ENCODE measurements at regions not wholly inside any gene's neighbourhood (a gene's known extent, or its start where the extent isn't known, plus 50 kb on each side); places are given as distances from the start of the nearest gene placed in this dataset.
A peak's percentile ranks its signal among the peaks of the same experiment; 100 is the strongest.

GRCh38 chr11:129724866-129725265, 90.8 kb upstream of the TMEM45B start:
- Histone ChIP-seq H3K4me1 (ENCODE audit: control insufficient read depth in 3 of 3, insufficient read depth in 2 of 3, low read depth in 1 of 3, low read length in 2 of 3) (no peaks in the 10 kb centered on the region), H3K9me3 (ENCODE audit: control insufficient read depth in 2 of 2, insufficient read depth in 1 of 2, low read depth in 1 of 2, low read length in 1 of 2) (no peaks in the 10 kb centered on the region), H3K27ac (ENCODE audit: low read depth in 1 of 3, low read length in 2 of 3) (no peak overlapping the region), H3K4me3 (ENCODE audit: low read depth in 1 of 3, low read length in 3 of 3) (no peak overlapping the region), H3K36me3 (ENCODE audit: control insufficient read depth in 3 of 3, insufficient read depth in 2 of 3, low read depth in 1 of 3, low read length in 3 of 3) (no peaks in the 10 kb centered on the region), H3K27me3 (ENCODE audit: control insufficient read depth in 3 of 3, insufficient read depth in 3 of 3, low read length in 3 of 3) (no peaks in the 10 kb centered on the region)
- no peak for FAIRE-seq
- WGBS, 3 donors: 82 to 87% (median 85%) methylated on average over 5 of the region's 5 CpGs
- no peak for DNase-seq

- DNase-seq: no peak
- FAIRE-seq: no peak
- H3K4me1 ChIP-seq (ENCODE audit: control insufficient read depth in 3 of 3, insufficient read depth in 2 of 3, low read depth in 1 of 3, low read length in 2 of 3): no peaks in the 10 kb centered on the region
- no peaks in the 10 kb centered on the region for H3K36me3 ChIP-seq (ENCODE audit: control insufficient read depth in 3 of 3, insufficient read depth in 2 of 3, low read depth in 1 of 3, low read length in 3 of 3)
- WGBS, 3 donors: 96 to 97% (median 97%) methylated on average over 7 of the region's 7 CpGs
- no peaks in the 10 kb centered on the region for H3K9me3 ChIP-seq (ENCODE audit: control insufficient read depth in 2 of 2, insufficient read depth in 1 of 2, low read depth in 1 of 2, low read length in 1 of 2)
- no peak overlapping the region for H3K4me3 ChIP-seq (ENCODE audit: low read depth in 1 of 3, low read length in 3 of 3)
- no peaks in the 10 kb centered on the region for H3K27me3 ChIP-seq (ENCODE audit: control insufficient read depth in 3 of 3, insufficient read depth in 3 of 3, low read length in 3 of 3)
- H3K27ac ChIP-seq (ENCODE audit: low read depth in 1 of 3, low read length in 2 of 3): no peak overlapping the region
These were observed 89.5 kb upstream of the TMEM45B start for GRCh38 chr11:129726179-129726578.

- DNase-seq (peak; percentile 31 to 47), FAIRE-seq (no peak)
- H3K4me1 ChIP-seq (ENCODE audit: control insufficient read depth in 3 of 3, insufficient read depth in 2 of 3, low read depth in 1 of 3, low read length in 2 of 3): no peaks in the 10 kb centered on the region
- WGBS, 3 donors: 11 to 55% (median 26%) methylated on average over 7 of the region's 7 CpGs
- no peaks in the 10 kb centered on the region for H3K36me3 ChIP-seq (ENCODE audit: control insufficient read depth in 3 of 3, insufficient read depth in 2 of 3, low read depth in 1 of 3, low read length in 3 of 3)
- H3K27me3 ChIP-seq (ENCODE audit: control insufficient read depth in 3 of 3, insufficient read depth in 3 of 3, low read length in 3 of 3): no peaks in the 10 kb centered on the region
- H3K4me3 ChIP-seq (ENCODE audit: low read depth in 1 of 3, low read length in 3 of 3): no peak overlapping the region
- H3K27ac ChIP-seq (ENCODE audit: low read depth in 1 of 3, low read length in 2 of 3): no peak overlapping the region
- H3K9me3 ChIP-seq (ENCODE audit: control insufficient read depth in 2 of 2, insufficient read depth in 1 of 2, low read depth in 1 of 2, low read length in 1 of 2): no peaks in the 10 kb centered on the region
These were observed 87.1 kb upstream of the TMEM45B start for GRCh38 chr11:129728581-129728980.

GRCh38 chr11:129729216-129729615, 86.4 kb upstream of the TMEM45B start:
- Histone ChIP-seq H3K36me3 (ENCODE audit: control insufficient read depth in 3 of 3, insufficient read depth in 2 of 3, low read depth in 1 of 3, low read length in 3 of 3) (no peaks in the 10 kb centered on the region), H3K27ac (ENCODE audit: low read depth in 1 of 3, low read length in 2 of 3) (no peak overlapping the region), H3K27me3 (ENCODE audit: control insufficient read depth in 3 of 3, insufficient read depth in 3 of 3, low read length in 3 of 3) (no peaks in the 10 kb centered on the region), H3K4me3 (ENCODE audit: low read depth in 1 of 3, low read length in 3 of 3) (no peak overlapping the region), H3K9me3 (ENCODE audit: control insufficient read depth in 2 of 2, insufficient read depth in 1 of 2, low read depth in 1 of 2, low read length in 1 of 2) (no peaks in the 10 kb centered on the region), H3K4me1 (ENCODE audit: control insufficient read depth in 3 of 3, insufficient read depth in 2 of 3, low read depth in 1 of 3, low read length in 2 of 3) (no peaks in the 10 kb centered on the region)
- FAIRE-seq: no peak
- WGBS, 3 donors: 68 to 87% (median 70%) methylated on average over 5 of the region's 5 CpGs
- no peak for DNase-seq

DNA sequence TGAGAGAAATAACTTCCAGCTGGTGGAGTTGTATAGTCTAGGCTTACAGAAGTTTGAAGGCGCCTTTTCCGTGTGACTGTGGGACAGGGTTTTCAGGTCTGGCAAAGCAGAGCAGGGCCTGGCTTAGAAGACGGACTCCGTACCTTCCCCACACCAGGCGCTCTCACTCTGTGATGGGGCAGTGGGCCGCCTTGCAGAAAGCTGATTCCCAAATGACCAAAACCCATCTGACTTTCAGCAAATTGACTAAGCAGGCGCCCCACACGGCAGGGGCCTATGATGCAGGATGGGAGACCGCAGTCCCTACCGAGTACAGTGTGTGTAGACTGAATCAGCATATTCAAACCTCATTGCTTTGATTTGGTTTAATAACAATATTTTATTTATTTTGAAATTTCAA, 85.8 kb upstream of the TMEM45B start:
- DNase-seq (no peak), FAIRE-seq (no peak)
- Histone ChIP-seq H3K9me3 (ENCODE audit: control insufficient read depth in 2 of 2, insufficient read depth in 1 of 2, low read depth in 1 of 2, low read length in 1 of 2) (no peaks in the 10 kb centered on the region), H3K27me3 (ENCODE audit: control insufficient read depth in 3 of 3, insufficient read depth in 3 of 3, low read length in 3 of 3) (no peaks in the 10 kb centered on the region), H3K4me1 (ENCODE audit: control insufficient read depth in 3 of 3, insufficient read depth in 2 of 3, low read depth in 1 of 3, low read length in 2 of 3) (no peaks in the 10 kb centered on the region), H3K4me3 (ENCODE audit: low read depth in 1 of 3, low read length in 3 of 3) (no peak overlapping the region), H3K36me3 (ENCODE audit: control insufficient read depth in 3 of 3, insufficient read depth in 2 of 3, low read depth in 1 of 3, low read length in 3 of 3) (no peaks in the 10 kb centered on the region), H3K27ac (ENCODE audit: low read depth in 1 of 3, low read length in 2 of 3) (no peak overlapping the region)
- 93 to 97% (median 94%) methylated on average over 10 of the region's 10 CpGs for WGBS, 3 donors

DNA sequence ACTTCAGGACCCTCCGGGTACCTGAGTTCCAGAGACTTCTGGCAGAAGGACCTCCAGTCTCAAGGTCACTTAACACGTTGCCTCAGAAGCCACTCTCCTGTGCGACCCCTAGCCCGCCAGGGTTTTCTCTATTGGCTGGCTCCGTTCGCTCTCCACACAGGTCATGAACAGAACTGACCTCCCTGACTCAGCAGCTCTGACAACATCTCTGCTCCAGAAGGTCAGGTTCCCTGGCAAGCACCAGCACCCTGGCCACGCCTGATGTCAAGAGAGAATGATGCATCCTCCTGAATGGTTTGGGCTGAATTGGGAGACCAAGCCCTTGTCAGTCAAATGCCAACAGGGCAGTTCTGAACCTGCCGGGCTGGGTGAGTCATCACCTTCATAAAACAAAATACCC, 84.3 kb upstream of the TMEM45B start:
- whole genome bisulfite sequencing, 3 donors: 62 to 74% (median 66%) methylated on average over 8 of the region's 8 CpGs
- DNase-seq (no peak), FAIRE-seq (no peak)
- Histone ChIP-seq H3K27ac (ENCODE audit: low read depth in 1 of 3, low read length in 2 of 3) (no peak overlapping the region), H3K9me3 (ENCODE audit: control insufficient read depth in 2 of 2, insufficient read depth in 1 of 2, low read depth in 1 of 2, low read length in 1 of 2) (no peaks in the 10 kb centered on the region), H3K27me3 (ENCODE audit: control insufficient read depth in 3 of 3, insufficient read depth in 3 of 3, low read length in 3 of 3) (no peaks in the 10 kb centered on the region), H3K4me1 (ENCODE audit: control insufficient read depth in 3 of 3, insufficient read depth in 2 of 3, low read depth in 1 of 3, low read length in 2 of 3) (no peaks in the 10 kb centered on the region), H3K36me3 (ENCODE audit: control insufficient read depth in 3 of 3, insufficient read depth in 2 of 3, low read depth in 1 of 3, low read length in 3 of 3) (no peaks in the 10 kb centered on the region), H3K4me3 (ENCODE audit: low read depth in 1 of 3, low read length in 3 of 3) (no peak overlapping the region)

GRCh38 chr11:129732941-129733340, 82.7 kb upstream of the TMEM45B start:
- no peaks in the 10 kb centered on the region for H3K9me3 ChIP-seq (ENCODE audit: control insufficient read depth in 2 of 2, insufficient read depth in 1 of 2, low read depth in 1 of 2, low read length in 1 of 2)
- H3K36me3 ChIP-seq (ENCODE audit: control insufficient read depth in 3 of 3, insufficient read depth in 2 of 3, low read depth in 1 of 3, low read length in 3 of 3): no peaks in the 10 kb centered on the region
- no peak overlapping the region for H3K27ac ChIP-seq (ENCODE audit: low read depth in 1 of 3, low read length in 2 of 3)
- DNase-seq (no peak), FAIRE-seq (no peak)
- 84 to 91% (median 87%) methylated on average over 4 of the region's 4 CpGs for WGBS, 3 donors
- no peak overlapping the region for H3K4me3 ChIP-seq (ENCODE audit: low read depth in 1 of 3, low read length in 3 of 3)
- no peaks in the 10 kb centered on the region for H3K27me3 ChIP-seq (ENCODE audit: control insufficient read depth in 3 of 3, insufficient read depth in 3 of 3, low read length in 3 of 3)
- H3K4me1 ChIP-seq (ENCODE audit: control insufficient read depth in 3 of 3, insufficient read depth in 2 of 3, low read depth in 1 of 3, low read length in 2 of 3): no peaks in the 10 kb centered on the region

DNA sequence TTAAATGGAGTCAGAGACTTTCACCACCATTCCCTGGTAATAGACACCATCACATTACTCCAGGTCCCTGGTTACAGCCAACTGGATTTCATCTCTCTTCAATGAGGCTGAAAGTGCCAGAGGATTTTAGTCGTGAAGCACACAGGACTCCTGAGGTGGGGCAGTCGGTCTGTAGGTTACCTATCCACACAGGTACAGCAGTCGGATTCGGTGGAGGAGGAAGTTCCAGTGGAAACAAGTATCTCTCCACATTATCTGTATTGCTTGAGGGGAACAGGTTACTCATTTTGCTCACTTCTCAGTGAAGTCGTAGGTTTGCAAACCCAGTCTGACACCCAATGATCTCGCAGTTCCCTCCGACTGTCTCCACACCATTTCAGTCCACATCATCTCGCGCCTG, 82.3 kb upstream of the TMEM45B start:
- DNase-seq (no peak), FAIRE-seq (no peak)
- 87 to 90% (median 90%) methylated on average over 9 of the region's 9 CpGs for WGBS, 3 donors
- Histone ChIP-seq H3K27ac (ENCODE audit: low read depth in 1 of 3, low read length in 2 of 3) (no peak overlapping the region), H3K27me3 (ENCODE audit: control insufficient read depth in 3 of 3, insufficient read depth in 3 of 3, low read length in 3 of 3) (no peaks in the 10 kb centered on the region), H3K9me3 (ENCODE audit: control insufficient read depth in 2 of 2, insufficient read depth in 1 of 2, low read depth in 1 of 2, low read length in 1 of 2) (no peaks in the 10 kb centered on the region), H3K36me3 (ENCODE audit: control insufficient read depth in 3 of 3, insufficient read depth in 2 of 3, low read depth in 1 of 3, low read length in 3 of 3) (no peaks in the 10 kb centered on the region), H3K4me1 (ENCODE audit: control insufficient read depth in 3 of 3, insufficient read depth in 2 of 3, low read depth in 1 of 3, low read length in 2 of 3) (no peaks in the 10 kb centered on the region), H3K4me3 (ENCODE audit: low read depth in 1 of 3, low read length in 3 of 3) (no peak overlapping the region)

DNA sequence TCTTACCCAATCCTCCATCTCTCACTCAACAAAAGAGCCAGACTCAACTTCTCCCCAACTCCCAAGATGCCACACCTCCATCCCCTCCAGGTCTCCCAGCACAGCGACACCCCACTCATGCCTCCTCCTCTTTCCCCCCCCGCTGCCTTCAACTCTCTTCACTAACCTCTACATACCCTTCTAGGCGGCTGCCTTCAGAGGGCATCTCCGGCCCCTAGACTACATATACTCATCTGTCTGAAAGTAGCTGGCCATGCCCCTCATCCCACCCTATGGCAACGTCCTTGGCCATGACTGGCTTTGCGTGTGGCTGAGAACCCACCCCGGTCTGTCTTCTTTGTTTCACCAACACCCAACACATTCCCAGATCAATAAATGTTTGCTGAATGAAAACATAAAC, 81.7 kb upstream of the TMEM45B start:
- no peaks in the 10 kb centered on the region for H3K27me3 ChIP-seq (ENCODE audit: control insufficient read depth in 3 of 3, insufficient read depth in 3 of 3, low read length in 3 of 3)
- FAIRE-seq: no peak
- 78 to 91% (median 89%) methylated on average over 7 of the region's 7 CpGs for WGBS, 3 donors
- no peak overlapping the region for H3K27ac ChIP-seq (ENCODE audit: low read depth in 1 of 3, low read length in 2 of 3)
- no peak for DNase-seq
- no peaks in the 10 kb centered on the region for H3K9me3 ChIP-seq (ENCODE audit: control insufficient read depth in 2 of 2, insufficient read depth in 1 of 2, low read depth in 1 of 2, low read length in 1 of 2)
- H3K4me3 ChIP-seq (ENCODE audit: low read depth in 1 of 3, low read length in 3 of 3): no peak overlapping the region
- H3K36me3 ChIP-seq (ENCODE audit: control insufficient read depth in 3 of 3, insufficient read depth in 2 of 3, low read depth in 1 of 3, low read length in 3 of 3): no peaks in the 10 kb centered on the region
- H3K4me1 ChIP-seq (ENCODE audit: control insufficient read depth in 3 of 3, insufficient read depth in 2 of 3, low read depth in 1 of 3, low read length in 2 of 3): no peaks in the 10 kb centered on the region
